Brain microvascular endothelial cell (primary cell): ENCODE measurements at regions not wholly inside any gene's neighbourhood (a gene's known extent, or its start where the extent isn't known, plus 50 kb on each side); places are given as distances from the start of the nearest gene placed in this dataset.

Source experiments
- DNase-seq: peaks from one replicate; pipeline ENCODE4 v3.0.0-alpha.2; 2020
- H3K27ac ChIP-seq: fragments of 250-450 bp; sonication (Bioruptor Pico); 2 replicates; pipeline ENCODE4 v1.5.1; 2020; ENCODE audit warnings: mild to moderate bottlenecking, moderate library complexity
- H3K27me3 ChIP-seq: fragments of 250-450 bp; sonication (Bioruptor Pico); replicated peaks from 2 replicates; pipeline ENCODE4 v1.5.1; 2020; ENCODE audit warnings: mild to moderate bottlenecking
- H3K36me3 ChIP-seq: fragments of 250-450 bp; sonication (Bioruptor Pico); replicated peaks from 2 replicates; pipeline ENCODE4 v1.5.1; 2020; ENCODE audit warnings: mild to moderate bottlenecking
- H3K4me3 ChIP-seq: 2 replicates; pipeline ENCODE4 v1.5.1; 2011; ENCODE audit warnings: low read depth, mild to moderate bottlenecking, control low read depth, low read length, moderate library complexity
- CTCF ChIP-seq: IDR thresholded peaks from 2 replicates; pipeline ENCODE4 v1.5.1; 2011; ENCODE audit warnings: low read depth, mild to moderate bottlenecking, moderate library complexity, low read length, control low read depth, inconsistent platforms; ENCODE audit errors: missing control alignments
- in situ Hi-C: cut with HindIII; loops from 2 replicates; pipeline ENCODE4 v1.10.0; 2017; ENCODE audit warnings: low sequenced_read_pairs, low pct_ligation_motif_present

- Histone ChIP-seq H3K27me3 (no peaks in the 10 kb centered on the region), H3K36me3 (no peaks in the 10 kb centered on the region), H3K27ac (no peak overlapping the region), H3K4me3 (no peak overlapping the region)
- TF ChIP-seq CTCF, result no peak
- in situ Hi-C loops, result no loop called here
- DNase-seq, result no peak
These were observed 265.7 kb upstream of the CLEC14A start for GRCh38 chr14:38521591-38521990.

GRCh38 chr14:38517426-38517825 is 261.5 kb upstream of the CLEC14A start:
- in situ Hi-C loops, result no loop called here
- TF ChIP-seq CTCF, result no peak
- Histone ChIP-seq H3K36me3 (no peaks in the 10 kb centered on the region), H3K27me3 (no peaks in the 10 kb centered on the region), H3K4me3 (no peak overlapping the region), H3K27ac (no peak overlapping the region)
- no peak for DNase-seq

- no peak for TF ChIP-seq CTCF
- no peaks in the 10 kb centered on the region for H3K36me3 ChIP-seq
- H3K27ac ChIP-seq, result no peak overlapping the region
- H3K27me3 ChIP-seq, result no peaks in the 10 kb centered on the region
- in situ Hi-C loops, result no loop called here
- H3K4me3 ChIP-seq, result no peak overlapping the region
- DNase-seq, result no peak
These were observed 256.3 kb upstream of the CLEC14A start for GRCh38 chr14:38512236-38512635.

GRCh38 chr14:38507299-38507698 is 251.4 kb upstream of the CLEC14A start:
- DNase-seq, result no peak
- H3K36me3 ChIP-seq, result no peaks in the 10 kb centered on the region
- TF ChIP-seq CTCF, result no peak

GRCh38 chr14:38505973-38506249 is 250.0 kb upstream of the CLEC14A start:
- Histone ChIP-seq H3K27ac (no peak overlapping the region), H3K27me3 (no peaks in the 10 kb centered on the region), H3K4me3 (no peak overlapping the region), H3K36me3 (no peaks in the 10 kb centered on the region)
- DNase-seq, result no peak
- TF ChIP-seq CTCF, result no peak
- in situ Hi-C loops, result no loop called here

More at GRCh38 chr14:38507299-38507698, 251.4 kb upstream of the CLEC14A start:
- no peaks in the 10 kb centered on the region for H3K27me3 ChIP-seq
- H3K27ac ChIP-seq, result no peak overlapping the region
- H3K4me3 ChIP-seq, result no peak overlapping the region
- in situ Hi-C loops, result no loop called here

GRCh38 chr14:38505221-38505972 is 249.5 kb upstream of the CLEC14A start:
- no peak for TF ChIP-seq CTCF
- Histone ChIP-seq H3K4me3 (no peak overlapping the region), H3K27ac (no peak overlapping the region), H3K36me3 (no peaks in the 10 kb centered on the region), H3K27me3 (no peaks in the 10 kb centered on the region)
- DNase-seq, result no peak
- in situ Hi-C loops, result no loop called here
